Stimulated activated CD4-positive, alpha-beta T cell treated with anti-CD3 and anti-CD28 coated beads, Interleukin-12 subunit alpha, Interleukin-12 subunit beta, amount 100 ng/mL, for 4 hours (primary cell): ENCODE measurements at regions not wholly inside any gene's neighbourhood (a gene's known extent, or its start where the extent isn't known, plus 50 kb on each side); places are given as distances from the start of the nearest gene placed in this dataset.

Experiments used
- DNase-seq: peaks from one replicate; pipeline ENCODE4 v3.0.0-alpha.2; 2020

GRCh38 chr9:89748831-89749499 is 144.2 kb downstream of the GADD45G start:
- no peak for DNase-seq

GRCh38 chr9:89749500-89750116 is 144.8 kb downstream of the GADD45G start:
- DNase-seq = no peak

GRCh38 chr9:89750117-89750791 is 145.4 kb downstream of the GADD45G start:
- DNase-seq = no peak

- no peak for DNase-seq
Measured at GRCh38 chr9:89751079-89751825, 146.4 kb downstream of the GADD45G start.

- no peak for DNase-seq
Measured at GRCh38 chr9:89752154-89752553, 147.3 kb downstream of the GADD45G start.

GRCh38 chr9:89753472-89754055 is 148.8 kb downstream of the GADD45G start:
- no peak for DNase-seq

- no peak for DNase-seq
Measured at GRCh38 chr9:89754193-89754592, 149.4 kb downstream of the GADD45G start.

GRCh38 chr9:89755821-89756220 is 151.0 kb downstream of the GADD45G start:
- no peak for DNase-seq

GRCh38 chr9:89756891-89757537 is 152.2 kb downstream of the GADD45G start:
- no peak for DNase-seq

GRCh38 chr9:89757776-89758528 is 153.1 kb downstream of the GADD45G start:
- no peak for DNase-seq

GRCh38 chr9:89759572-89759971 is 154.8 kb downstream of the GADD45G start:
- DNase-seq = no peak

- no peak for DNase-seq
Measured at GRCh38 chr9:89760123-89760522, 155.3 kb downstream of the GADD45G start.

GRCh38 chr9:89764217-89764616 is 159.4 kb downstream of the GADD45G start:
- no peak for DNase-seq

- no peak for DNase-seq
Measured at GRCh38 chr9:89765211-89765946, 160.6 kb downstream of the GADD45G start.

- DNase-seq = no peak
Measured at GRCh38 chr9:89766991-89767390, 162.2 kb downstream of the GADD45G start.

GRCh38 chr9:89768051-89768450 is 163.2 kb downstream of the GADD45G start:
- DNase-seq = no peak

GRCh38 chr9:89768650-89769071 is 163.8 kb downstream of the GADD45G start:
- no peak for DNase-seq

GRCh38 chr9:89770531-89771174 is 165.8 kb downstream of the GADD45G start:
- DNase-seq = no peak

GRCh38 chr9:89771205-89771604 is 166.4 kb downstream of the GADD45G start:
- DNase-seq = no peak

GRCh38 chr9:89773170-89773569 is 168.4 kb downstream of the GADD45G start:
- DNase-seq = no peak
